ENCODE measurements at regions not wholly inside any gene's neighbourhood (a gene's known extent, or its start where the extent isn't known, plus 50 kb on each side); places are given as distances from the start of the nearest gene placed in this dataset.
"Not testable (repeated sequence)": the region's sequence is repeated elsewhere in the genome, so short reads cannot be mapped to it uniquely, and the experiment has no call there.

GRCh38 chr7:133169167-133169822 is 83.6 kb upstream of the EXOC4 start:
- H3K36me3 ChIP-seq (replicated peaks); DNase-seq (ENCODE audit: low spot score in 2 of 2); H3K4me1 ChIP-seq; H3K4me3 ChIP-seq; H3K9me3 ChIP-seq; H3K27me3 ChIP-seq (ENCODE audit: low read depth); in situ Hi-C loops (cut with MboI; ENCODE audit: low sequenced_read_pairs): not testable (repeated sequence)

- H3K27me3 ChIP-seq (ENCODE audit: low read depth); H3K4me1 ChIP-seq; H3K36me3 ChIP-seq (replicated peaks); H3K9me3 ChIP-seq; DNase-seq (ENCODE audit: low spot score in 2 of 2); in situ Hi-C loops (cut with MboI; ENCODE audit: low sequenced_read_pairs); H3K4me3 ChIP-seq: not testable (repeated sequence)
Measured at GRCh38 chr7:133177476-133177875, 75.4 kb upstream of the EXOC4 start.

GRCh38 chr7:133180717-133181116 is 72.2 kb upstream of the EXOC4 start:
- H3K9me3 ChIP-seq = no peaks in the 10 kb centered on the region; the same call in 1 of the 2 replicates
- H3K27me3 ChIP-seq (ENCODE audit: low read depth) = peaks cover 4% of the 10 kb centered on the region
- DNase-seq (ENCODE audit: low spot score in 2 of 2) = no peak
- H3K4me3 ChIP-seq = no peak overlapping the region
- no peaks in the 10 kb centered on the region for H3K4me1 ChIP-seq
- in situ Hi-C loops (cut with MboI; ENCODE audit: low sequenced_read_pairs) = no loop called here
- H3K36me3 ChIP-seq (replicated peaks) = no peaks in the 10 kb centered on the region

- no peak overlapping the region for H3K4me3 ChIP-seq
- H3K9me3 ChIP-seq = no peaks in the 10 kb centered on the region; the same call in none of the 2 replicates
- H3K27me3 ChIP-seq (ENCODE audit: low read depth) = peaks cover 4% of the 10 kb centered on the region
- H3K36me3 ChIP-seq (replicated peaks) = no peaks in the 10 kb centered on the region
- in situ Hi-C loops (cut with MboI; ENCODE audit: low sequenced_read_pairs) = no loop called here
- no peak for DNase-seq (ENCODE audit: low spot score in 2 of 2)
- H3K4me1 ChIP-seq = no peaks in the 10 kb centered on the region
Measured at GRCh38 chr7:133183042-133183794, 69.7 kb upstream of the EXOC4 start.

- H3K27me3 ChIP-seq (ENCODE audit: low read depth) = peaks cover 4% of the 10 kb centered on the region
- H3K4me1 ChIP-seq = no peaks in the 10 kb centered on the region
- H3K4me3 ChIP-seq = no peak overlapping the region
- no peaks in the 10 kb centered on the region; the same call in 1 of the 2 replicates for H3K9me3 ChIP-seq
- DNase-seq (ENCODE audit: low spot score in 2 of 2) = no peak
- in situ Hi-C loops (cut with MboI; ENCODE audit: low sequenced_read_pairs) = no loop called here
- no peaks in the 10 kb centered on the region for H3K36me3 ChIP-seq (replicated peaks)
Measured at GRCh38 chr7:133183969-133184368, 68.9 kb upstream of the EXOC4 start.

- DNase-seq (ENCODE audit: low spot score in 2 of 2) = no peak
- H3K27me3 ChIP-seq (ENCODE audit: low read depth) = peaks cover 4% of the 10 kb centered on the region
- in situ Hi-C loops (cut with MboI; ENCODE audit: low sequenced_read_pairs) = no loop called here
Measured at GRCh38 chr7:133185512-133185911, 67.4 kb upstream of the EXOC4 start.

GRCh38 chr7:133186060-133186459 is 66.8 kb upstream of the EXOC4 start:
- no peak for DNase-seq (ENCODE audit: low spot score in 2 of 2)
- no peaks in the 10 kb centered on the region for H3K4me1 ChIP-seq
- H3K9me3 ChIP-seq = no peaks in the 10 kb centered on the region; the same call in 1 of the 2 replicates
- no peak overlapping the region for H3K4me3 ChIP-seq
- in situ Hi-C loops (cut with MboI; ENCODE audit: low sequenced_read_pairs) = no loop called here
- no peaks in the 10 kb centered on the region for H3K36me3 ChIP-seq (replicated peaks)
- H3K27me3 ChIP-seq (ENCODE audit: low read depth) = peaks cover 3% of the 10 kb centered on the region

More at GRCh38 chr7:133185512-133185911, 67.4 kb upstream of the EXOC4 start:
- no peaks in the 10 kb centered on the region; the same call in 1 of the 2 replicates for H3K9me3 ChIP-seq
- no peaks in the 10 kb centered on the region for H3K36me3 ChIP-seq (replicated peaks)
- no peak overlapping the region for H3K4me3 ChIP-seq
- no peaks in the 10 kb centered on the region for H3K4me1 ChIP-seq

- in situ Hi-C loops (cut with MboI; ENCODE audit: low sequenced_read_pairs) = no loop called here
- DNase-seq (ENCODE audit: low spot score in 2 of 2) = no peak
- Histone ChIP-seq H3K4me1 (no peaks in the 10 kb centered on the region), H3K36me3 (replicated peaks) (no peaks in the 10 kb centered on the region), H3K9me3 (no peaks in the 10 kb centered on the region; the same call in 1 of the 2 replicates), H3K4me3 (no peak overlapping the region), H3K27me3 (ENCODE audit: low read depth) (no peaks in the 10 kb centered on the region)
Measured at GRCh38 chr7:133190172-133190528, 62.7 kb upstream of the EXOC4 start.

- H3K9me3 ChIP-seq = no peaks in the 10 kb centered on the region; the same call in 1 of the 2 replicates
- peaks cover 1% of the 10 kb centered on the region; the same call in 1 of the 2 replicates for H3K27me3 ChIP-seq (ENCODE audit: low read depth)
- no peak for DNase-seq (ENCODE audit: low spot score in 2 of 2)
- in situ Hi-C loops (cut with MboI; ENCODE audit: low sequenced_read_pairs) = no loop called here
- H3K4me1 ChIP-seq = no peaks in the 10 kb centered on the region
- H3K36me3 ChIP-seq (replicated peaks) = no peaks in the 10 kb centered on the region
- no peak overlapping the region for H3K4me3 ChIP-seq
Measured at GRCh38 chr7:133190650-133191049, 62.2 kb upstream of the EXOC4 start.

GRCh38 chr7:133191787-133192186 is 61.1 kb upstream of the EXOC4 start:
- Histone ChIP-seq H3K27me3 (ENCODE audit: low read depth) (peaks cover 4% of the 10 kb centered on the region; the same call in 1 of the 2 replicates), H3K4me1 (no peaks in the 10 kb centered on the region), H3K4me3 (no peak overlapping the region), H3K36me3 (replicated peaks) (no peaks in the 10 kb centered on the region), H3K9me3 (no peaks in the 10 kb centered on the region; the same call in 1 of the 2 replicates)
- DNase-seq (ENCODE audit: low spot score in 2 of 2) = no peak
- in situ Hi-C loops (cut with MboI; ENCODE audit: low sequenced_read_pairs) = no loop called here

- Histone ChIP-seq H3K4me3 (no peak overlapping the region), H3K9me3 (no peaks in the 10 kb centered on the region), H3K36me3 (replicated peaks) (no peaks in the 10 kb centered on the region), H3K4me1 (no peaks in the 10 kb centered on the region), H3K27me3 (ENCODE audit: low read depth) (peaks cover 4% of the 10 kb centered on the region; the same call in 1 of the 2 replicates)
- no peak for DNase-seq (ENCODE audit: low spot score in 2 of 2)
- in situ Hi-C loops (cut with MboI; ENCODE audit: low sequenced_read_pairs) = no loop called here
Measured at GRCh38 chr7:133195868-133196267, 57.0 kb upstream of the EXOC4 start.

- Histone ChIP-seq H3K36me3 (replicated peaks) (no peaks in the 10 kb centered on the region), H3K4me1 (no peaks in the 10 kb centered on the region), H3K9me3 (no peaks in the 10 kb centered on the region), H3K27me3 (ENCODE audit: low read depth) (peaks cover 4% of the 10 kb centered on the region; the same call in 1 of the 2 replicates), H3K4me3 (no peak overlapping the region)
- in situ Hi-C loops (cut with MboI; ENCODE audit: low sequenced_read_pairs) = no loop called here
- no peak for DNase-seq (ENCODE audit: low spot score in 2 of 2)
Measured at GRCh38 chr7:133196856-133197612, 55.8 kb upstream of the EXOC4 start.

GRCh38 chr7:133197972-133198544 is 54.8 kb upstream of the EXOC4 start:
- Histone ChIP-seq H3K4me1 (no peaks in the 10 kb centered on the region), H3K9me3 (no peaks in the 10 kb centered on the region), H3K4me3 (no peak overlapping the region), H3K27me3 (ENCODE audit: low read depth) (peaks cover 4% of the 10 kb centered on the region; the same call in 1 of the 2 replicates), H3K36me3 (replicated peaks) (no peaks in the 10 kb centered on the region)
- in situ Hi-C loops (cut with MboI; ENCODE audit: low sequenced_read_pairs) = no loop called here
- DNase-seq (ENCODE audit: low spot score in 2 of 2) = no peak

Data from HAP-1 (cell line).